Hepatocyte (in vitro differentiated cells): ENCODE measurements at regions not wholly inside any gene's neighbourhood (a gene's known extent, or its start where the extent isn't known, plus 50 kb on each side); places are given as distances from the start of the nearest gene placed in this dataset.
A peak's percentile ranks its signal among the peaks of the same experiment; 100 is the strongest.
"Not testable (repeated sequence)": the region's sequence is repeated elsewhere in the genome, so short reads cannot be mapped to it uniquely, and the experiment has no call there.

Experiments
- DNase-seq: peaks from one replicate; pipeline ENCODE4 v3.0.0-alpha.2; 2016; ENCODE audit warnings: low spot score
- H2AFZ ChIP-seq: fragments of 200-600 bp; sonication (generic); 2 replicates; pipeline ENCODE4 v1.6.0; 2016; ENCODE audit warnings: antibody characterized with exemption, mild to moderate bottlenecking
- H3K27ac ChIP-seq: fragments of 200-600 bp; sonication (generic); 2 replicates; pipeline ENCODE4 v1.5.1; 2016; ENCODE audit warnings: mild to moderate bottlenecking
- H3K27me3 ChIP-seq: fragments of 200-600 bp; sonication (generic); 2 replicates; pipeline ENCODE4 v1.6.1; 2016
- H3K36me3 ChIP-seq: fragments of 200-600 bp; sonication (generic); replicated peaks from 2 replicates; pipeline ENCODE4 v1.5.1; 2016; ENCODE audit warnings: low read depth; ENCODE audit not compliant: insufficient read depth
- H3K4me1 ChIP-seq: fragments of 200-600 bp; sonication (generic); 2 replicates; pipeline ENCODE4 v1.5.1; 2016; ENCODE audit warnings: mild to moderate bottlenecking, moderate library complexity; ENCODE audit not compliant: insufficient read depth
- H3K4me2 ChIP-seq: fragments of 200-600 bp; sonication (generic); 2 replicates; pipeline ENCODE4 v1.6.0; 2016
- H3K4me3 ChIP-seq: fragments of 200-600 bp; sonication (generic); 2 replicates; pipeline ENCODE4 v1.5.1; 2016; ENCODE audit warnings: mild to moderate bottlenecking
- H3K79me2 ChIP-seq: fragments of 200-600 bp; sonication (generic); 2 replicates; pipeline ENCODE4 v1.6.0; 2017; ENCODE audit warnings: mild to moderate bottlenecking
- H3K9me2 ChIP-seq: fragments of 200-600 bp; sonication (generic); replicated peaks from 2 replicates; pipeline ENCODE4 v1.6.0; 2017; ENCODE audit warnings: mild to moderate bottlenecking; ENCODE audit not compliant: insufficient read depth
- H3K9me3 ChIP-seq: fragments of 200-600 bp; sonication (generic); 2 replicates; pipeline ENCODE4 v1.5.1; 2016; ENCODE audit warnings: low read depth, mild to moderate bottlenecking
- H4K20me1 ChIP-seq: fragments of 200-600 bp; sonication (generic); 2 replicates; pipeline ENCODE4 v1.6.0; 2016; ENCODE audit warnings: mild to moderate bottlenecking; ENCODE audit not compliant: insufficient read depth, poor library complexity, severe bottlenecking
- CTCF ChIP-seq: fragments of 200-600 bp; sonication (generic); IDR thresholded peaks from 2 replicates; pipeline ENCODE4 v1.5.1; 2016; ENCODE audit warnings: antibody characterized with exemption, mild to moderate bottlenecking; ENCODE audit not compliant: poor library complexity
- EZH2 ChIP-seq: fragments of 200-600 bp; sonication (generic); IDR thresholded peaks from 2 replicates; pipeline ENCODE4 v1.6.1; 2016; ENCODE audit warnings: antibody characterized with exemption, mild to moderate bottlenecking, borderline replicate concordance
- EZH2phosphoT487 ChIP-seq: fragments of 200-600 bp; sonication (generic); IDR thresholded peaks from one replicate; pipeline ENCODE4 v1.6.1; 2018; ENCODE audit warnings: antibody characterized with exemption, mild to moderate bottlenecking, low read depth, moderate library complexity; ENCODE audit not compliant: unreplicated experiment, severe bottlenecking
- WGBS: methylation state at CpG from one replicate; pipeline ENCODE4 v1.1.6; 2016; ENCODE audit warnings: low lambda C conversion rate; ENCODE audit errors: missing lambda C conversion rate; 5-methylcytosine and 5-hydroxymethylcytosine counted together

GRCh38 chr7:140275069-140275965, 98.5 kb upstream of the KDM7A start:
- Histone ChIP-seq H3K27me3 (no peaks in the 10 kb centered on the region), H3K4me3 (no peak overlapping the region), H3K4me2 (peak overlapping the region; percentile 49), H3K9me3 (no peaks in the 10 kb centered on the region), H3K79me2 (no peaks in the 10 kb centered on the region), H3K36me3 (no peaks in the 10 kb centered on the region), H4K20me1 (no peaks in the 10 kb centered on the region), H2AFZ (peak overlapping the region; percentile 13), H3K9me2 (no peaks in the 10 kb centered on the region), H3K27ac (peak overlapping the region; percentile 32), H3K4me1 (no peaks in the 10 kb centered on the region)
- WGBS = 40% methylated on average over 11 of the region's 11 CpGs
- TF ChIP-seq EZH2 = no peak
- no peak for TF ChIP-seq EZH2phosphoT487
- TF ChIP-seq CTCF = no peak
- DNase-seq = peak; percentile 35

GRCh38 chr7:140273417-140273816, 96.6 kb upstream of the KDM7A start:
- Histone ChIP-seq H3K27ac (no peak overlapping the region), H3K79me2 (no peaks in the 10 kb centered on the region), H3K9me2 (no peaks in the 10 kb centered on the region), H3K36me3 (no peaks in the 10 kb centered on the region), H3K4me2 (no peak overlapping the region), H3K4me1 (no peaks in the 10 kb centered on the region), H3K9me3 (no peaks in the 10 kb centered on the region), H4K20me1 (no peaks in the 10 kb centered on the region), H3K27me3 (no peaks in the 10 kb centered on the region), H2AFZ (no peak overlapping the region), H3K4me3 (no peak overlapping the region)
- TF ChIP-seq EZH2phosphoT487 (no peak), CTCF (no peak), EZH2 (no peak)
- 93% methylated on average over 8 of the region's 8 CpGs for WGBS
- no peak for DNase-seq

GRCh38 chr7:140271643-140271968, 94.8 kb upstream of the KDM7A start:
- 97% methylated on average over 16 of the region's 16 CpGs for WGBS
- H3K36me3 ChIP-seq = not testable (repeated sequence)

GRCh38 chr7:140269004-140269638, 92.3 kb upstream of the KDM7A start:
- Histone ChIP-seq H3K4me2 (no peak overlapping the region), H3K4me1 (no peaks in the 10 kb centered on the region), H3K27me3 (no peaks in the 10 kb centered on the region), H3K9me3 (no peaks in the 10 kb centered on the region), H3K4me3 (no peak overlapping the region), H3K9me2 (no peaks in the 10 kb centered on the region), H3K27ac (no peak overlapping the region), H3K79me2 (no peaks in the 10 kb centered on the region), H4K20me1 (no peaks in the 10 kb centered on the region), H3K36me3 (no peaks in the 10 kb centered on the region), H2AFZ (no peak overlapping the region)
- no peak for TF ChIP-seq EZH2
- no peak for TF ChIP-seq CTCF
- no peak for TF ChIP-seq EZH2phosphoT487
- 92% methylated on average over 6 of the region's 6 CpGs for WGBS
- no peak for DNase-seq

More at GRCh38 chr7:140271643-140271968, 94.8 kb upstream of the KDM7A start:
- H3K4me3 ChIP-seq, H3K9me3 ChIP-seq, H4K20me1 ChIP-seq, H3K4me1 ChIP-seq, H3K4me2 ChIP-seq, H3K27me3 ChIP-seq, H3K79me2 ChIP-seq, H3K9me2 ChIP-seq, H3K27ac ChIP-seq, H2AFZ ChIP-seq, DNase-seq: not testable (repeated sequence)
